ENCODE measurements at regions not wholly inside any gene's neighbourhood (a gene's known extent, or its start where the extent isn't known, plus 50 kb on each side); places are given as distances from the start of the nearest gene placed in this dataset.
"Not testable (repeated sequence)": the region's sequence is repeated elsewhere in the genome, so short reads cannot be mapped to it uniquely, and the experiment has no call there.

GRCh38 chr5:104062621-104063377 lies 500.2 kb upstream of the NUDT12 start:
- in situ Hi-C loops (cut with HindIII; ENCODE audit: low sequenced_read_pairs), result no loop called here

GRCh38 chr5:104061707-104062106 lies 499.1 kb upstream of the NUDT12 start:
- in situ Hi-C loops (cut with HindIII; ENCODE audit: low sequenced_read_pairs), result no loop called here

GRCh38 chr5:104053353-104053649 lies 490.7 kb upstream of the NUDT12 start:
- in situ Hi-C loops (cut with HindIII; ENCODE audit: low sequenced_read_pairs), result no loop called here

DNA sequence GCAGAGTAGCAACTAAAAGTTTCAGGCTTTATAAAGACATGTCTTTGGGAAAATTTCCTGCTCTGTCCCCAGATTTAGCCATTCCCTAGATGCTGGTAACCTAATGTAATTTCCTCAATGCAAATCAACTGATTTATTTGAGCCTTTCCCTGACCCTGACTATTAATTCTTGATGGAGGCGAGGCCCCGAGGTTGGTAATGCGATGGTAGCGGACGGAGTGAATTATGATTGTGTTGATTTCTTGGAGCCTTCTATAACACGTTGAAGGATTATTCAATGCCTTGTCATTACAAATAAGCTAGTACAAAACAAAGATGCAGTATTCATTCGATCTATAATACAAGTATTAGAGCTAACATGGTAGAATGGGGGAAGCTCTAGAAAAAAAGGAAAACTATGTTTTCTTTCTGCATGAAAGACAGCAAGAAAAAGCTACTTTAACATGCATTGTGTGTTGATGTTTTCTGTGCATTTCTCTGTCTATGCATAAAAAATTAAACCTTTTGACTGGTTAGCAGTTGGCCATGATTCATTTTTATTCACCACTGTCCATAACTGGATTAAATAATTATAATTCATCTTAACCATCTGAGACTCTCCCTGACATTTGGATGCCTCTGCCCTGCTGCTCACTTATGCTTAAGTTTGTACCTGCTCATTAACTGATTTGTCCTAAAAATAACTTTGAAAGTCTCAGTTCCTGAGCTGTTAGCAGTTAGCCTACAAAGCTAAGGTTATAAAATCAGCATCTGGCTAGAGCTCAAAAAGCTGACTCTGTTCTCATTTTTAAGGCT lies 490.2 kb upstream of the NUDT12 start:
- in situ Hi-C loops (cut with HindIII; ENCODE audit: low sequenced_read_pairs), result no loop called here

GRCh38 chr5:104050436-104050835 lies 487.8 kb upstream of the NUDT12 start:
- in situ Hi-C loops (cut with HindIII; ENCODE audit: low sequenced_read_pairs), result no loop called here

DNA sequence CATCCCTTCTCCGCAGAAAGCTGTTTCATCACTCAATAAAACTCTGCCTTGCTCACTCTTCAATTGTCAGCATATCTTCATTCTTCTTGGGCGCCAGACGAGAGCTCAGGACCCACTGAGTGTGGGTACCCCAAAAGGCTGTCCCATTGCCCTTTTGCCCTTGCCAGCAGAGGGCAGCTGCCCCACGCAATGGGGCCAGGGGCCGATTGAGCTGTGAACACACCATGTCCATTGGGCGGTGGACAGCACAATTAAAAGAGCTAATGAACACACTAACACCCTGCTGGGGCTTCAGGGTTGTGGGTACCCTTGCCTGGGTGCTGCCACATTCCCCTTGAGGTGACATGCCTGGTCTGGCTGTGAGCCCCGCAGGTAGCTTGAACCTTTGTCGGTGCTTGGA lies 487.2 kb upstream of the NUDT12 start:
- in situ Hi-C loops (cut with HindIII; ENCODE audit: low sequenced_read_pairs), result no loop called here

- in situ Hi-C loops (cut with HindIII; ENCODE audit: low sequenced_read_pairs), result no loop called here
Observed at GRCh38 chr5:104048231-104048630, 485.6 kb upstream of the NUDT12 start.

DNA sequence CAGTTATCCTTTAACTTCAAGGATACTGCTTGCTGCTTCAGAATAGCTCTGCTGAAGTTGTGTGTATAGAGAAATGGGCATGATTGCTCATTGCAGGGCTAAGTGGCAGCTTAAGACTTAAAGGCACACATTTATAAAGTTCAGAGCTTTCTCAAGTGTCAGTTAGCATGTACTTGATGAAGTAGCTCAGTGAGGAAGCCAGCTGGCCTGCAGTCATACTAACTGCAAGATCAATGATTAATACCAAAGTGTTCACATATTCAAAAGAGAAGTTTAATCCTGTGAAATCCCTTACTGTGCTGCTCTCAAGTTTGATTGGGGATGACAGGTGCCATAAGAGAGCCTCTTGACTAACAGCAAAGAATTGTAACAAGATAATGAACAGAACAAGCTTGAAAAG lies 483.4 kb upstream of the NUDT12 start:
- in situ Hi-C loops (cut with HindIII; ENCODE audit: low sequenced_read_pairs), result no loop called here

DNA sequence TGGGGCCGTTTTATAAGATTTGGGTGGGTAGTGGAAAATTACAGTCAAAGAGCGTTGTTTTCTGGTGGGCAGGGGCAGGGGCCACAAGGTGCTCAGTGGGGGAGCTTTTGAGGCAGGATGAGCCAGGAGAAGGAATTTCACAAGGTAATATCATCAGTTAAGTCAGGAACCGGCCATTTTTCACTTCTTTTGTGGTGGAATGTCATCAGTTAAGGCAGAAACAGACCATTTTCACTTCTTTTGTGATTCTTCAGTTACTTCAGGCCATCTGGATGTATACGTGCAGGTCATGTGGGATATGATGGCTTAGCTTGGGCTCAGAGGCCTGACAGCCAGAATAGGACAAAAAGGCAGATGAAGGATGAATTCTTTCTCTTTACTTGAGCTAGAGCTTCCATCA lies 477.3 kb upstream of the NUDT12 start:
- in situ Hi-C loops (cut with HindIII; ENCODE audit: low sequenced_read_pairs), result not testable (repeated sequence)

DNA sequence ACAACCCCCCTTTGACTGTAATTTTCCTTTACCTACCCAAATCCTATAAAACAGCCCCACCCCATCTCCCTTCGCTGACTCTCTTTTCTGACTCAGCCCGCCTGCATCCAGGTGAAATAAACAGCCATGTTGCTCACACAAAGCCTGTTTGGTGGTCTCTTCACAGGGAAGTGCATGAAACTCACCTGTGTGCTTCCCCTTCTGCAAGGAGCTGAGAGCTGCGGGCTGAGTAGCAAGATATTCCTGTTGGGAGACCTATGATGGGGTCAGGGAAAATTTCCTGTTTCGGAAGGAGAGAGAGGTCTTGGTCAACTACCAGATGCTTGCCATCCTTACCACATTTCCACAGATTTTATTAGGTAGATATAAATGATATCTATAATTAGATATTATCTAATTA lies 474.5 kb upstream of the NUDT12 start:
- in situ Hi-C loops (cut with HindIII; ENCODE audit: low sequenced_read_pairs), result not testable (repeated sequence)

GRCh38 chr5:104033186-104033585 lies 470.6 kb upstream of the NUDT12 start:
- in situ Hi-C loops (cut with HindIII; ENCODE audit: low sequenced_read_pairs), result not testable (repeated sequence)

GRCh38 chr5:104024538-104024937 lies 461.9 kb upstream of the NUDT12 start:
- in situ Hi-C loops (cut with HindIII; ENCODE audit: low sequenced_read_pairs), result no loop called here

GRCh38 chr5:104023739-104024138 lies 461.1 kb upstream of the NUDT12 start:
- in situ Hi-C loops (cut with HindIII; ENCODE audit: low sequenced_read_pairs), result no loop called here

DNA sequence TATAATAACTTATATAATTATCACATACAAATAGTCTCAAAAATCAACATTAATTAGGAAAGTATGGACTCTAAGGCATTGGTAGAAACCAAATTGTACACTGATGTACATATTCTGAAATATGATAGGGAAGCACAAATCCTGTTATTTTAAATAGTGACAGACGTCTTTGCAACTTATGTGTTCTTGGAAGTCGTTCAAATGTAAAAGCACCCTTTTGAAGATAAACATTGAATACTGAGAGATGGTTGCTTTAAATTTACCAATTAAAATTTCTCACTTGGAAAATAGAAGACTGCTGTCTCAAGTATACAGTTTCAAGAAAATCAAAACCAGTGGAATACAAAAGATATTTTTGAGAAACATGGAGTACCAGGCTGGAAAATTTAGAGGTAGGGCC lies 457.4 kb upstream of the NUDT12 start:
- in situ Hi-C loops (cut with HindIII; ENCODE audit: low sequenced_read_pairs), result no loop called here

DNA sequence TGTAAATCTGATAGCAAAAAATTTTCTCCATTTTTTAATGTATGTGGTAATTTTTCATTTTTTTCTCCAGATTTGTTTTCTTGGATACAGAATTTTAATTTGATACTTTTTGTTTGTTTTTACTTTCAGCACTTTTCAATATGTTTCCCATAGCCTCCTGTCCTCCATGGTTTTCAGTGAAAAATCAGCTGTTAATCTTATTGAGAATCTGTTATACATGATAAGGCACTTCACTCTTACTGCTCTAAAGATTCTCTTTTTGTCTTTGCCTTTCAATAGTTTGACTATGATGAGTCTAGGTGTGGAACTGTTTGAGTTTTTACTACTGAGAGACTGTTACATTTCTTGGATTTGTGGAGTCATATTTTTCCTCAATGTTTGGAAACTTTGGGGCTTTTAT lies 455.7 kb upstream of the NUDT12 start:
- in situ Hi-C loops (cut with HindIII; ENCODE audit: low sequenced_read_pairs), result no loop called here

DNA sequence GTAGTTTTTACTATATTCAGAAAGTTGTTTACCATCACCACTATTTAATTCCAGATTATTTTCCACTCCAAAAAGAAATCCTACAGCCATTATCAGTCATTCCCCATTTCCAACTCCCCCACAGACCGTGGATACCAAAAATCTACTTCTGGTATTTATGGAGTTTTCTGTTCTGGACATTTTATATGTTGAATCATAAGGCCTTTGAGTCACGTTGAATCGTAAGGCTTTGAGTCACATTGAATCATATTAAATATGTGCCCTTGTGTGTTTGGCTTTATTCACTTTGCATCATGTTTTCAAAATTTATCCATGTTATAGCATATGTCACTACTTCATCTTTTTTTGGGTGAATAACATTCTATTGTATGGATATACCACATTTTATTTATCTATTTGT lies 454.1 kb upstream of the NUDT12 start:
- in situ Hi-C loops (cut with HindIII; ENCODE audit: low sequenced_read_pairs), result no loop called here

GRCh38 chr5:104015765-104016164 lies 453.2 kb upstream of the NUDT12 start:
- in situ Hi-C loops (cut with HindIII; ENCODE audit: low sequenced_read_pairs), result no loop called here

DNA sequence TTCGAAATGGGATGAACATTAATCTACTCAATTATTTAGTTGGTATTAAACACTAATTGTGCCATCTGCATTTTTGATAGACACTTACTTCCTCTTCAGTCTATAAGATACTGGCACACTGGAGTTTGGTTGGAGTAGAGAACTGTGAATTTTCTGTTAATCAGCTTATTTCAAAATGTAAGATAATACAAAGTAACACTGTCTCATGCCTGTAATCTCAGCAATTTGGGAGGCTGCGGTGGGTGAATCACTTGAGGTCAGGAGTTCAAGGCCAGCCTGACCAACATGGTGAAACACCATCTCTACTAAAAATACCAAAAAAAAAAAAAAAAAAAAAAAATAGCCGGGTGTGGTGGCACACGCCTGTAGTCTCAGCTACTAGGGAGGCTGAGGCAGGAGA lies 440.2 kb upstream of the NUDT12 start:
- in situ Hi-C loops (cut with HindIII; ENCODE audit: low sequenced_read_pairs), result not testable (repeated sequence)

GRCh38 chr5:104001136-104001535 lies 438.5 kb upstream of the NUDT12 start:
- in situ Hi-C loops (cut with HindIII; ENCODE audit: low sequenced_read_pairs), result no loop called here

GRCh38 chr5:103993031-103993430 lies 430.4 kb upstream of the NUDT12 start:
- in situ Hi-C loops (cut with HindIII; ENCODE audit: low sequenced_read_pairs), result no loop called here

DNA sequence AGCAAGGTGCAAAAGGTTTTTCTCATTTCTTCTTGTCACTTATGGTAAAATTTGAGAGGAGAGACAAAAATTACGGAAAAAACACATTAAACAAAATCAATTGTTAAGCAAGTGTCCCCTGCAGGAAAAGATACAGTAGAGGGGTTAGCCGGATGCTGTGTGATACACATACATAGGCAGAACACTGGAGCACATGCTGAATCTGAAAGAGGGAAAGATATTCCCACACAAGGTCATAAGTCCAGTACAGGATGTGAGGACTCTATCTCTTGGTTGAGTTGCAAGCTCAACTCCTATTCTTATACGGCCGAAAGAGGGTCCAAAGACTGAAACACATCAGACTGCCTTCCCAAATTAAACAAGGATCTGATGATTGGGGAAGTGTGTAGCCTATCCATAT lies 427.5 kb upstream of the NUDT12 start:
- in situ Hi-C loops (cut with HindIII; ENCODE audit: low sequenced_read_pairs), result no loop called here

DNA sequence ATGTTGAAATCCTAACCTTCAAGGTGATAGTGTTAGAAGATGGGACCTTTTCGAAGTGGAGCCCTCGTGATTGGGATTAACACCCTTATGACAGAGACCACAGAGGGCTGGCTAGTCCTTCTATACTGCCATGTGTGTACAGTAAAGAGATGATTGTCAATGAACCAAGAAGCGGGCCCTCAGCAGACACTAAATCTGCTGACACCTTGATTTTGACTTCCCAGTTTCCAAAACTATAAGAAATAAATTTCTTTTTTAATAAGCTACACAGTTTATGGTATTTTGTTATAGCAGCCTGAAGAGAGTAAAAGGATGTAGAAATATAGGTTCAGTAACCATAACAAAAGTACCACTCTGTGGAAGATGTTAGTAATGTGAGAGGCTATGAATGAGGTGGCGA lies 419.0 kb upstream of the NUDT12 start:
- in situ Hi-C loops (cut with HindIII; ENCODE audit: low sequenced_read_pairs), result no loop called here

DNA sequence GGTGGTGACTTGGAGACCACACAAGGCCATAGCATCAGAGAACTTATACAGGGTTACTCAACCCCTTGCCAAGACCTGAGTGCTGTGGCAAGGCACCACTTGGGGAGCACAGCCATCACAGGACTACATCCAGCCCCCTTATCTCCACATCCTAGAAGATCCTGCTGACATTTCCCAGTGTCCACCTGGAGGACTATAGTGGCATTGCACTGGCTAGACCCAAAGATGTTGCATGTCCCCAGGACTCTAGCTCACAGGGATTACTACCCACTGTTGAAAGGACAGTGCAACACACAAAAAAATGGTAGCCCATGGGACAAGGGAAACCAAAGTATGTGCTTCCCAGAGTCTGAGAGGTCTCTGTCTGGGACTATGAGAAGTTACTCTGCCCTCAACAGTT lies 411.1 kb upstream of the NUDT12 start:
- in situ Hi-C loops (cut with HindIII; ENCODE audit: low sequenced_read_pairs), result no loop called here

Data from endothelial cell of hepatic sinusoid (primary cell).